ENCODE measurements at regions not wholly inside any gene's neighbourhood (a gene's known extent, or its start where the extent isn't known, plus 50 kb on each side); places are given as distances from the start of the nearest gene placed in this dataset.
"Not testable (repeated sequence)": the region's sequence is repeated elsewhere in the genome, so short reads cannot be mapped to it uniquely, and the experiment has no call there.

GRCh38 chr10:25724241-25724640 lies 209.8 kb upstream of the MYO3A start:
- DNase-seq = no peak

GRCh38 chr10:25725917-25726716 lies 207.9 kb upstream of the MYO3A start:
- no peak for DNase-seq

- no peak for DNase-seq
Observed at GRCh38 chr10:25738776-25739175, 195.3 kb upstream of the MYO3A start.

GRCh38 chr10:25743832-25744231 lies 190.2 kb upstream of the MYO3A start:
- no peak for DNase-seq

- DNase-seq = no peak
Observed at GRCh38 chr10:25744574-25744973, 189.5 kb upstream of the MYO3A start.

GRCh38 chr10:25745976-25746375 lies 188.1 kb upstream of the MYO3A start:
- DNase-seq = no peak

GRCh38 chr10:25747084-25747483 lies 186.9 kb upstream of the MYO3A start:
- no peak for DNase-seq

- DNase-seq = no peak
Observed at GRCh38 chr10:25748509-25748908, 185.5 kb upstream of the MYO3A start.

- DNase-seq = peak; percentile 12
Observed at GRCh38 chr10:25753776-25754175, 180.3 kb upstream of the MYO3A start.

- DNase-seq = not testable (repeated sequence)
Observed at GRCh38 chr10:25755874-25756273, 178.2 kb upstream of the MYO3A start.

- DNase-seq = no peak
Observed at GRCh38 chr10:25756784-25757183, 177.2 kb upstream of the MYO3A start.

- DNase-seq = no peak
Observed at GRCh38 chr10:25758041-25758457, 176.0 kb upstream of the MYO3A start.

- no peak for DNase-seq
Observed at GRCh38 chr10:25758511-25758910, 175.5 kb upstream of the MYO3A start.

GRCh38 chr10:25761937-25762336 lies 172.1 kb upstream of the MYO3A start:
- no peak for DNase-seq

GRCh38 chr10:25766213-25766612 lies 167.8 kb upstream of the MYO3A start:
- DNase-seq = no peak

- DNase-seq = no peak
Observed at GRCh38 chr10:25766687-25767221, 167.3 kb upstream of the MYO3A start.

- DNase-seq = no peak
Observed at GRCh38 chr10:25768167-25768566, 165.9 kb upstream of the MYO3A start.

GRCh38 chr10:25778646-25779045 lies 155.4 kb upstream of the MYO3A start:
- no peak for DNase-seq

- no peak for DNase-seq
Observed at GRCh38 chr10:25786161-25786560, 147.9 kb upstream of the MYO3A start.

- DNase-seq = no peak
Observed at GRCh38 chr10:25786899-25787298, 147.1 kb upstream of the MYO3A start.

GRCh38 chr10:25797888-25798429 lies 136.1 kb upstream of the MYO3A start:
- DNase-seq = no peak

GRCh38 chr10:25804505-25804904 lies 129.5 kb upstream of the MYO3A start:
- no peak for DNase-seq

GRCh38 chr10:25805986-25806385 lies 128.0 kb upstream of the MYO3A start:
- DNase-seq = no peak

- DNase-seq = no peak
Observed at GRCh38 chr10:25808372-25808771, 125.7 kb upstream of the MYO3A start.

Data from GOT3 (cell line).